ENCODE measurements at regions not wholly inside any gene's neighbourhood (a gene's known extent, or its start where the extent isn't known, plus 50 kb on each side); places are given as distances from the start of the nearest gene placed in this dataset.

DNA sequence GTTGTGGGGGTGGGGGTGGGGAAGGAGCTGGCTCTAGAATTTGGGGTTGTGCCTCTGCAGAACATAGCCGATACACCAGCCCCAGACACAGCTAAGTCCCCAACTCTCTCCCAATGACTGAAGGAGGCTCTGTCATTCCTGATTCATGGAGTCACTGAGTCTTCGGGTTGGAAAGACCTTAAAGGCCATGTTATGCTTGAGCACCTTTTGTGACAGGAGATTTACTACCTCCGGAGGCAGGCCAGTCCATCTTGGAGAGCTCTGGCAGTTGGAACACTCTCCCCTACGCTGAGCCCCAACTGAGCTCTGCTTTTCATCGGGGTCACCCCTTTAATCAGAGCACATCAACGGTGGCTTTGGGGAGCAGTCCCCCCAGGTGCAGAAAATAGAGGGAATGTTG, 284.4 kb upstream of the GJB5 start:
- intact Hi-C loops (cut with micrococcal nuclease), result no loop called here
- no peaks in the 10 kb centered on the region for H3K79me2 ChIP-seq (ENCODE audit: insufficient read depth, low read length)
- no TSS peak for BruUV-seq (replicated peaks)
- H3K27me3 ChIP-seq (ENCODE audit: insufficient read depth, low read length), result peaks cover 41% of the 10 kb centered on the region
- CTCF ChIA-PET, result interaction anchor here (1.1 kb wide), 1 partner anchor 11 kb away, joined by 3 read pairs; no protein-coding TSS in a partner anchor
- RAD21 ChIA-PET (ENCODE audit: low non-redundant PET in 1 of 2, low total read pairs in 2 of 2, uncharacterized antibody in 2 of 2, unreplicated experiment in 2 of 2), result no interaction called here
- POLR2A ChIA-PET, result no interaction called here
- no peak overlapping the region for H3K4me2 ChIP-seq (ENCODE audit: low read length)
- H3K4me3 ChIP-seq (replicated peaks in 1 of 2; ENCODE audit: low read depth in 1 of 2, low read length in 2 of 2), result no peak overlapping the region
- no peaks in the 10 kb centered on the region for H3K9me2 ChIP-seq (ENCODE audit: insufficient read depth)
- ATAC-seq (no peak), DNase-seq (ENCODE audit: low read depth, low spot score) (no peak)
- H4K20me1 ChIP-seq (ENCODE audit: insufficient read depth), result no peaks in the 10 kb centered on the region
- H3K9me3 ChIP-seq (ENCODE audit: control insufficient read depth in 1 of 2, insufficient read depth in 1 of 2, low read depth in 1 of 2, low read length in 2 of 2), result no peaks in the 10 kb centered on the region
- H3K9ac ChIP-seq (ENCODE audit: low read length), result no peak overlapping the region
- no peaks in the 10 kb centered on the region for H3K36me3 ChIP-seq (ENCODE audit: control insufficient read depth in 1 of 2, insufficient read depth in 2 of 2, low read length in 2 of 2)
- TF ChIP-seq RAD21 (IDR thresholded peaks at IDR 0.05; ENCODE audit: low read depth), result no peak
- no peak for TF ChIP-seq CBX3 (IDR thresholded peaks at IDR 0.05; ENCODE audit: low read depth)
- no peak for TF ChIP-seq ELF1 (IDR thresholded peaks at IDR 0.05; ENCODE audit: borderline replicate concordance, low read depth)
- TF ChIP-seq EGR1 (IDR thresholded peaks at IDR 0.05; ENCODE audit: low read depth), result no peak
- TF ChIP-seq, protein P1, sequence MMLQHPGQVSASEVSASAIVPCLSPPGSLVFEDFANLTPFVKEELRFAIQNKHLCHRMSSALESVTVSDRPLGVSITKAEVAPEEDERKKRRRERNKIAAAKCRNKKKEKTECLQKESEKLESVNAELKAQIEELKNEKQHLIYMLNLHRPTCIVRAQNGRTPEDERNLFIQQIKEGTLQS (IDR thresholded peaks at IDR 0.05), result no peak
- TF ChIP-seq, protein P2, sequence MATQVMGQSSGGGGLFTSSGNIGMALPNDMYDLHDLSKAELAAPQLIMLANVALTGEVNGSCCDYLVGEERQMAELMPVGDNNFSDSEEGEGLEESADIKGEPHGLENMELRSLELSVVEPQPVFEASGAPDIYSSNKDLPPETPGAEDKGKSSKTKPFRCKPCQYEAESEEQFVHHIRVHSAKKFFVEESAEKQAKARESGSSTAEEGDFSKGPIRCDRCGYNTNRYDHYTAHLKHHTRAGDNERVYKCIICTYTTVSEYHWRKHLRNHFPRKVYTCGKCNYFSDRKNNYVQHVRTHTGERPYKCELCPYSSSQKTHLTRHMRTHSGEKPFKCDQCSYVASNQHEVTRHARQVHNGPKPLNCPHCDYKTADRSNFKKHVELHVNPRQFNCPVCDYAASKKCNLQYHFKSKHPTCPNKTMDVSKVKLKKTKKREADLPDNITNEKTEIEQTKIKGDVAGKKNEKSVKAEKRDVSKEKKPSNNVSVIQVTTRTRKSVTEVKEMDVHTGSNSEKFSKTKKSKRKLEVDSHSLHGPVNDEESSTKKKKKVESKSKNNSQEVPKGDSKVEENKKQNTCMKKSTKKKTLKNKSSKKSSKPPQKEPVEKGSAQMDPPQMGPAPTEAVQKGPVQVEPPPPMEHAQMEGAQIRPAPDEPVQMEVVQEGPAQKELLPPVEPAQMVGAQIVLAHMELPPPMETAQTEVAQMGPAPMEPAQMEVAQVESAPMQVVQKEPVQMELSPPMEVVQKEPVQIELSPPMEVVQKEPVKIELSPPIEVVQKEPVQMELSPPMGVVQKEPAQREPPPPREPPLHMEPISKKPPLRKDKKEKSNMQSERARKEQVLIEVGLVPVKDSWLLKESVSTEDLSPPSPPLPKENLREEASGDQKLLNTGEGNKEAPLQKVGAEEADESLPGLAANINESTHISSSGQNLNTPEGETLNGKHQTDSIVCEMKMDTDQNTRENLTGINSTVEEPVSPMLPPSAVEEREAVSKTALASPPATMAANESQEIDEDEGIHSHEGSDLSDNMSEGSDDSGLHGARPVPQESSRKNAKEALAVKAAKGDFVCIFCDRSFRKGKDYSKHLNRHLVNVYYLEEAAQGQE (IDR thresholded peaks at IDR 0.05; ENCODE audit: low read depth), result no peak
- no peak for TF ChIP-seq POLR2A (IDR thresholded peaks at IDR 0.05; ENCODE audit: borderline replicate concordance, extremely low read depth, insufficient read depth, insufficient read length)
- TF ChIP-seq, protein P3, sequence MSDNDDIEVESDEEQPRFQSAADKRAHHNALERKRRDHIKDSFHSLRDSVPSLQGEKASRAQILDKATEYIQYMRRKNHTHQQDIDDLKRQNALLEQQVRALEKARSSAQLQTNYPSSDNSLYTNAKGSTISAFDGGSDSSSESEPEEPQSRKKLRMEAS (IDR thresholded peaks at IDR 0.05), result no peak
- TF ChIP-seq YY1 (IDR thresholded peaks at IDR 0.05; ENCODE audit: extremely low read depth, insufficient replicate concordance, low read depth, low read length), result no peak
- TF ChIP-seq JUND (IDR thresholded peaks at IDR 0.05), result no peak
- TF ChIP-seq, protein P4, sequence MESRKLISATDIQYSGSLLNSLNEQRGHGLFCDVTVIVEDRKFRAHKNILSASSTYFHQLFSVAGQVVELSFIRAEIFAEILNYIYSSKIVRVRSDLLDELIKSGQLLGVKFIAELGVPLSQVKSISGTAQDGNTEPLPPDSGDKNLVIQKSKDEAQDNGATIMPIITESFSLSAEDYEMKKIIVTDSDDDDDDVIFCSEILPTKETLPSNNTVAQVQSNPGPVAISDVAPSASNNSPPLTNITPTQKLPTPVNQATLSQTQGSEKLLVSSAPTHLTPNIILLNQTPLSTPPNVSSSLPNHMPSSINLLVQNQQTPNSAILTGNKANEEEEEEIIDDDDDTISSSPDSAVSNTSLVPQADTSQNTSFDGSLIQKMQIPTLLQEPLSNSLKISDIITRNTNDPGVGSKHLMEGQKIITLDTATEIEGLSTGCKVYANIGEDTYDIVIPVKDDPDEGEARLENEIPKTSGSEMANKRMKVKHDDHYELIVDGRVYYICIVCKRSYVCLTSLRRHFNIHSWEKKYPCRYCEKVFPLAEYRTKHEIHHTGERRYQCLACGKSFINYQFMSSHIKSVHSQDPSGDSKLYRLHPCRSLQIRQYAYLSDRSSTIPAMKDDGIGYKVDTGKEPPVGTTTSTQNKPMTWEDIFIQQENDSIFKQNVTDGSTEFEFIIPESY (IDR thresholded peaks at IDR 0.05; ENCODE audit: extremely low read depth, insufficient replicate concordance, low read length), result no peak
- no peak for TF ChIP-seq ZFX (IDR thresholded peaks at IDR 0.05)
- no peak for TF ChIP-seq FOSL1 (IDR thresholded peaks at IDR 0.05; ENCODE audit: low read depth)
- TF ChIP-seq EZH2phosphoT487 (IDR thresholded peaks at IDR 0.05; ENCODE audit: borderline replicate concordance), result no peak
- no peak for TF ChIP-seq ZNF274 (IDR thresholded peaks at IDR 0.05; ENCODE audit: low read depth, low read length)
- TF ChIP-seq SP1 (IDR thresholded peaks at IDR 0.05; ENCODE audit: low read depth), result no peak
- no peak overlapping the region for H2AFZ ChIP-seq (ENCODE audit: low read depth, low read length, poor library complexity, severe bottlenecking)
- no peaks in the 10 kb centered on the region for H3K4me1 ChIP-seq (ENCODE audit: control insufficient read depth in 1 of 2, insufficient read depth in 2 of 2, low read length in 2 of 2)
- no peak overlapping the region for H3K27ac ChIP-seq (ENCODE audit: low read depth, low read length)

All from HCT116 (cell line).